GM23248 (cell line): ENCODE measurements at regions not wholly inside any gene's neighbourhood (a gene's known extent, or its start where the extent isn't known, plus 50 kb on each side); places are given as distances from the start of the nearest gene placed in this dataset.

ENCODE experiments used
- EZH2 ChIP-seq: fragments of 200-600 bp; sonication (generic); IDR thresholded peaks from 2 replicates; pipeline ENCODE4 v1.6.1; 2018; ENCODE audit warnings: antibody characterized with exemption, mild to moderate bottlenecking; ENCODE audit not compliant: insufficient read depth, poor library complexity, severe bottlenecking
- EZH2phosphoT487 ChIP-seq: fragments of 200-600 bp; sonication (generic); IDR thresholded peaks from 2 replicates; pipeline ENCODE4 v1.6.1; 2018; ENCODE audit warnings: antibody characterized with exemption, moderate library complexity, mild to moderate bottlenecking, low read depth; ENCODE audit not compliant: insufficient read depth

- TF ChIP-seq EZH2 (no peak), EZH2phosphoT487 (no peak)
Measured at GRCh38 chr19:29105629-29106292, 107.2 kb downstream of the UQCRFS1 start.
